ENCODE measurements at regions not wholly inside any gene's neighbourhood (a gene's known extent, or its start where the extent isn't known, plus 50 kb on each side); places are given as distances from the start of the nearest gene placed in this dataset.

DNA sequence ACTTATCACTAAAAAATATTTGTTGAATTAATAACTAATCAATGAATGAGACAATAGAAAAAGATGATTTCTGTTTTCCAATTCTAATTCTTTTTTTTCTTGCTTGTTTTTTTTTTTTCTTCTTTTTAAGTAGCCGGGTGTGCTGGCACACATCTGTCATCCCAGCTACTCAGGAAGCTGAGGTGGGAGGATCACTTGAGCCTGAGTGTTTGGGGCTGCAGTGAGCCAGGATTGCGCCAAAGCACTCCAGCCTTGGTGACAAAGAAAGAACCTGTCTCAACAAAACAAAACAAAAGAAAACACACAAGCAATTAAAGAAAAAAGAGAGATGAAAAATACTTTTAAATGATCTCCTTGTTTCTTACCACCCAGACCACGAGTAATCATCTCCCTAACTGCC lies 1109.3 kb downstream of the REEP3 start:
- H3K4me3 ChIP-seq (ENCODE audit: low read depth, low read length) = no peak overlapping the region
- DNase-seq (ENCODE audit: low read depth) = no peak
- TF ChIP-seq CTCF (IDR thresholded peaks at IDR 0.05; ENCODE audit: insufficient read depth, low read depth, low read length) = no peak

DNA sequence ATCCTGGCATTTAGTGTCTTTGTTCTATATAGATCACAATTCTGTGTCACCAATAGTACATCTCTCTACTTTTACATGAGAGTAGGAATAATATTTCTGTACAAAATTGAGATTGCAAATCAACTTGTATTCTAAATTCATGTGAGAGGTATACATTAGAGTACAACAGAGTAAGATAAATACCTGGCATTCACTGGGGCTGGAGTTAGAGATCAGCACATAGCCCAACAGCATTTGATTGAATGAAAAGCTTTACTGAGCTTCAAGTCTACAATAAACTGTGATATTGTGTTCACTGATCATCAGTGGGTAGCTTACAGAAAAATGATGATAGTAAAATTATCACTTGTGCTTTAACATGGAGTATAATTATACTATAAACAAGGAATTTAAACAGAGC lies 1114.7 kb downstream of the REEP3 start:
- TF ChIP-seq CTCF (IDR thresholded peaks at IDR 0.05; ENCODE audit: insufficient read depth, low read depth, low read length) = no peak
- DNase-seq (ENCODE audit: low read depth) = no peak
- H3K4me3 ChIP-seq (ENCODE audit: low read depth, low read length) = no peak overlapping the region

DNA sequence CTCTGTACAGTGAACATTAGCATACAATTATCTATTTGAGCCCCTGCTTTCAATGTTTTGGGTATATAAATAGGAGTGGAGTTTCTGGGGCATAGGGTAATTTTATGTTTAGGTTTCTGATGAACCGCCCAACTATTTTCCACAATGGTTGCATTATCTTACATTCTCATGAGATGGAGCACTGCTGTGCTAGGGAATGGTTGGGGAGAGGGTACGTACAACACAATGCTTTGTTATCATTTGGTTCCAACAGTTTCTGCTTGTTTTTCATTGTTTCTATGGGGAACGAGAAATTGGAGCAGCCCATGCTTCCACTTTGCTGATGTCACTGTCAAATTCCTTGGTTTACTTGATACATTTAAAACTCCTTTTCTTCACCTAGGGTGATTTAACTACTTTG lies 1115.3 kb downstream of the REEP3 start:
- TF ChIP-seq CTCF (IDR thresholded peaks at IDR 0.05; ENCODE audit: insufficient read depth, low read depth, low read length) = no peak
- H3K4me3 ChIP-seq (ENCODE audit: low read depth, low read length) = no peak overlapping the region
- no peak for DNase-seq (ENCODE audit: low read depth)

GRCh38 chr10:64637939-64638338 lies 1116.7 kb downstream of the REEP3 start:
- no peak for TF ChIP-seq CTCF (IDR thresholded peaks at IDR 0.05; ENCODE audit: insufficient read depth, low read depth, low read length)
- no peak for DNase-seq (ENCODE audit: low read depth)
- H3K4me3 ChIP-seq (ENCODE audit: low read depth, low read length) = no peak overlapping the region

DNA sequence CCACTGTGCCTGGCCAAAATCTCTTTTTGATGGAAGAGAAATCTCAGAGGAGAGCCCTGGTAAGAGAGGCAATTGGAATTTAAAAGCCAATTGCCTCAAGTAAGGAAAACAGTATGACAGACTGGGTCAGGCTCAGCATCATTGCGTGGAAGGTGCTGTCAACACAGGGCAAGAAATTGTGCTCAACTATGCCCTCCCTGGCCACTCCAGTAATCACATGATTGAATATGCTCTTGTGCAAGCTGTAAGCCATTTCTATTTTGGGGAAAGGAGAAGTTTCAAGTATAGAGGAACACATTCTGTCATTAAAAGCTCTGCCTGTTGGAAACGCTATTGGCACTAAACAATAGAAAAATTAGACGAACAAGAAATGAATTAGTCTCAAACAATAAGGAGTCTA lies 1127.7 kb downstream of the REEP3 start:
- no peak for TF ChIP-seq CTCF (IDR thresholded peaks at IDR 0.05; ENCODE audit: insufficient read depth, low read depth, low read length)
- no peak for DNase-seq (ENCODE audit: low read depth)
- H3K4me3 ChIP-seq (ENCODE audit: low read depth, low read length) = no peak overlapping the region

- no peak for DNase-seq (ENCODE audit: low read depth)
- no peak for TF ChIP-seq CTCF (IDR thresholded peaks at IDR 0.05; ENCODE audit: insufficient read depth, low read depth, low read length)
- no peak overlapping the region for H3K4me3 ChIP-seq (ENCODE audit: low read depth, low read length)
Measured at GRCh38 chr10:64658528-64658927, 1137.3 kb downstream of the REEP3 start.

DNA sequence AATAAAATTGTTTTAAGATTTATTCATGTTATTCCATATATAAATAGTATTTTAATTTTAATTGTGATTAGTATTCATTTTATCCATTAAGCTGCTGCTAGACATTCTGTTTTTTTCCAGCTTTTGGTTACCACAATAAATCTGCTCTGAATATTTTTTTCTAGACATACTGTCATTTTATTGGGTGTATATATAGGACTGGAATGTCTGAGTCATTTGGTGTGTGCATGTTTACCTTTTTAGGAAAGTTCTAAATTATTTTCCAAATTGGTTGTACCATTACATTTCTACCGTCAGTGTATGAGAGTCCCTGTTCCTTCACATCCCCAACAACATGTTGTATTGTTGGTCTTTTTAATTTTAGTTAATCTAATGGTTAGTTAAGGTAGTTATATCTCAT lies 1138.1 kb downstream of the REEP3 start:
- DNase-seq (ENCODE audit: low read depth) = no peak
- no peak overlapping the region for H3K4me3 ChIP-seq (ENCODE audit: low read depth, low read length)
- TF ChIP-seq CTCF (IDR thresholded peaks at IDR 0.05; ENCODE audit: insufficient read depth, low read depth, low read length) = no peak
